GM18867 (cell line): ENCODE measurements at regions not wholly inside any gene's neighbourhood (a gene's known extent, or its start where the extent isn't known, plus 50 kb on each side); places are given as distances from the start of the nearest gene placed in this dataset.

ENCODE experiments used
- ATAC-seq: cut with Tn5 transposase; IDR thresholded peaks from one replicate; pipeline ENCODE4 v1.9.1; 2021; ENCODE audit warnings: mild to moderate bottlenecking, moderate library complexity; ENCODE audit not compliant: unreplicated experiment

DNA sequence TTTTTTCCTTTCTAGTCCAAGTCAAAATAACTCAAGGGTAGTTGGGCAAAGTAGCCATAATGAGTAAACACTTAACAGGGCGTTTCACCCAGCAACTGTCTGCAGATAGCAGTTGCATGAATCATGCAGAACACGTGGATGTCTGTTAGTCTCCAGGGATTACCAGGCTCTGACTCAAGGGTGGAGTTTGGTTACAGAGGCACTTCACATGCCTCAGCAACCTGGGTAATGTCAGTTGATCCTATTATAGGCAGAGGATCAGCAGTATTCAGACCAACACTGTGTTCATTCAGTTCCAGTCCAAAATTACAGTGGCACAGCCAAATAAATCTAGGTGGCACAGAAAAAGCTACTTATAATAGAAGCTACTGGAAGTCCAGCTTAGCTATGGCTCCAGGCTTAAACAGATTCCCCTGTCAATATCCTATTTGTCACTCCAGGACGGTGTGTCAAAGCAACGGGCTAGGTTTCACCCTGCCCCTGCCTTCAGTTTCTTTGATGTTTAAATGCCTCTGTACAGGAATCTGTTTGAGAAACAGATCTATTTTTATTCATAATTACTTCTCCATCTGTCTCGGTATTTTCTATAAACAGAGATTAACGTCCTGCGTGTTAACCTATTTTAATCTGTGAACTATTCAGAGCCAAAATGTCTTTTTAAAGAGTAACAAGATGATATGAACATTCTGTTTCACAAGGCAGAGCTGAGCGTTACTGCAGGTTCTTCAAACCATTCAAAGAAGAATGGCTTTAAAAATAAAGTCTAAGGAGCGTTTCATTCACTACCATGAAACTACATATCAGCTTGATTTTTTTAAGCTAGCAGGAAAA is 162.6 kb upstream of the AKR1E2 start:
- ATAC-seq: peak; percentile 81

DNA sequence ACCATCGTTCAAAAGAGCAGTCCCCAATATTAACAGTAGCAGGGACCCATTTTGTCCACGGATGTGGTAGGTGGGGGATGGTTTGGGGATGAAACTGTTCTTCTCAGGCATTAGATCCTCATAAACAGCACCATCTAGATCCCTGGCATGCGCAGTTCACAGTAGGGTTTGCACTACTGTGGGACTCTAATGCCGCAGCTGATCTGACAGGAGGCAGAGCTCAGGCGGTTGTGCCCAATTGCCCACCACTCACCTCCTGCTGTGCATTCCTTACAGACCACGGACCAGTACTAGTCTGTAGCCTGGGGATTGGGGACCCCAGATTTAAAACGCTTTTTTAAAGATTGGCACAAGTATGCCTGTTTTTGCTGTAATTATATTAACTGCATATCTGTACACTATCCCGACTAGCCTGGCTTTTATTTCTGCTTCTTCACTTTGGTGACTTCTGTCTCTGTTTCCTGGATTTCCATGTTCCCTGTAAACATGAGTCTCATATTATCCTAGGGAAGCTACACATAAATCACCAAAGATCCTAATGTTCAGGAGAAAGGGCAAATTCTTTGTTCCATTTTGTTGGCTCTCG is 163.3 kb upstream of the AKR1E2 start:
- no peak for ATAC-seq

DNA sequence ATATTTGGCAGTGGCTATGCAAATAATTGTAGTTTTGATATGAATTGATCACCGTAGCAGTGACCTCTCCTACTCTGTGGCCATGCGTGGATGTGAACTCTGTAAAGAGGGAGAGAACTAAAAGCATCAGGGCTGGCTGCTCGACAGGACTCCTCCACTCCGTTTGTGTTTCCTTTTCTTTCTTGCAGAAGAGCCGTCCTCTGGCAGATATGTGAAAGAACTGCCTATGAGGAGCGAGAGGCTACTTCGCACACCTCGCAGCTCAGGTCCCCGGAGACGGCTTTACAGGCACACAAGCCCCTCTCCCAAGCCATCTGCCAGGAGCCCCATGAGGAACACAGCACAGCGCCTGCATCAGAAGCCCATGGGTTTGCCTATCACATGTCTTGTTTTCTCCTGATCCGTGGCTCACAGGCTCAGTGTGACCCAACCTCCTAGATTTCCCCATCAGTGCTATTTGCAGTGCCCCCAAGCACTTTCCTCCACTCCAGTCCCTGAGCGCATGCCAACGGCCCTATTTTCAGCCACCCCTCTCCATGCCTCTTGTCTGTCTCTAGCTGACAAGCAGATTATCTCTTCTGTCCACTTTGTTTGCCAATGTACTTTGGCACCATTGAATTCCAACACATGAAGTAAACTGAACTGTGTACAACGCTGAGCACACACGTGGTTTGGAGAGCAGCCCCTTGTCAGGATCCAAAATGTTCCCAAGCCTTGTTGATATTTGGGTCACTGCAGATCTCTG is 164.3 kb upstream of the AKR1E2 start:
- ATAC-seq: no peak

DNA sequence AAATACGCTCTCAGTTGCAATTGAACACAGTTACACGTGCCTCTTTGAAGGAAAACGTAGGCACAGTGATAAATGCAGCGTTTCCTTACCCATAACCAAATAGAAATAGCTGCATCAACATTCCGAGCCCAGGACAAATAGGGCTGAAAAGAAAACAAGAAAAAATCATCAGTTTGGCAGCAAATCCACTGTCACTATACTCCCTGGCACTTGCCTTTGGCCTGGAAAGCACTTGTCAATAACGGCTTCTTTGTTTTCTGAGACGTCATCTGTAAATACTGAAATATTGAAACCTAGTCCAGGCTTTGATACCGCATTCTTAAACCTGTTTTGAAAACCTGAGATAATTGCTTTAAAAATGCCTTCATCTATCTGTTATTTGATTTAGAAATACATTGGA is 167.2 kb upstream of the AKR1E2 start:
- no peak for ATAC-seq

DNA sequence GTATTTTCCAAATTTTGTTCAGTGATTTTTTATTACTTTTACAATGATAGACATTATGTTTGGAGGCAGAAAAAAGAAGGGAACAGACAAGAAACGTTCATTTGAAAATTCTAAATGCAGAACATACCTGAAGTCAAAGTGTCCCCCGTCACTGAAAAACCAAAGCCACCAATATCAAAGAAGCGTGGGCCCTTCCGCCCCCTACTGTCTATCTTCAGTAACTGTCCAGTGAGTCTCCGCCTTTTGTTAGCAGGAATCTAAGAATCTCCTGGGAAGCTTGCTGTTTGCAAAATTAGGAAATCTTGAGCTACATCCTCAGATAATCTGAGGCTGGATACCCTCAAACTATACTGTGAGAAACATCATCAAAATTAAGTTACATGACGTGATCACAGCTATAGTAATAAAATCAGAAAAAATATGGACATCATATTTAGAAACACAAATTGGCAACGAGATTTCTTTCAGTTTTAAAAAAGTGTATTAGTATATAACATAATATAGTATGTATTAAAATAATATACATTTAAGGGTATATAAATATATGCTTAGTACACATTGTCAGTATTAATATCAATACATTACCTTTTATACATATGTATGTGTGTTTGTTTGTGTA is 169.3 kb upstream of the AKR1E2 start:
- ATAC-seq: peak; percentile 49

DNA sequence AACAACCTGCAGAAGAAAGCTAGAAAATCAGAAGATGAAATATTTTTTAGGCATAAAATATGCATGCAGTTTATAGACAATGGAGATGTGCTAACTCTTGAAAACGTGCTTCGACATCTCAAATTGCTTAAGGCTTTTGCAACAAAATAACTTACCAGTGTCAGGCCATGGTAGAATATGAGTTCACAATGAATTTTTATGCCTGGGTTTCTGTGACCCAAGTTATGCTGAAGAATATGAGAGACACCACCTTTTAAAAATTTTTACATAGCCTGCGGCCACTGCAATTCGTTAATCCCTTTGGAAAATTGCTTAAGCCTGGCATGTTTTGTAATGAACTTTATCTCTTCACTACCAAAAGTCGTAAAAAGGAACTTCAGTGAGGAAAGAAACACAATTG is 170.1 kb upstream of the AKR1E2 start:
- no peak for ATAC-seq

DNA sequence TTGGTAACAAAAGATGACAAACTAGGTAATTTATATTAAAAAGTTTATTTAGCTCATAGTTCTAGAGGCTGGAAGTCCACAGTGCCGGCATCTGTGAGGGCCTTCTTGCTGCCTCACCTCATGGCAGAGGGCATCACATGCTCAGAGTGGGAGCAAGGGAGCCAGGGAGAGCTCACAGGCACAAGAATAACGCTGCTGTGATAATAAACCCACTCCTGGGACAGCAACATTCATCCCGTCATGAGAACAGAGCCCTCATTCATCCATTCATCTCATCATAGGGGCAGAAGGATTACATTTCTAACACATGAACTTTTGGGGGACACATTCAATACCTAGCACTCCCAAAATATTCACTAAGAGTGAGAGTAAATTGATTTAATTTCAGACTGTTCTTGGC is 170.6 kb upstream of the AKR1E2 start:
- ATAC-seq: no peak

DNA sequence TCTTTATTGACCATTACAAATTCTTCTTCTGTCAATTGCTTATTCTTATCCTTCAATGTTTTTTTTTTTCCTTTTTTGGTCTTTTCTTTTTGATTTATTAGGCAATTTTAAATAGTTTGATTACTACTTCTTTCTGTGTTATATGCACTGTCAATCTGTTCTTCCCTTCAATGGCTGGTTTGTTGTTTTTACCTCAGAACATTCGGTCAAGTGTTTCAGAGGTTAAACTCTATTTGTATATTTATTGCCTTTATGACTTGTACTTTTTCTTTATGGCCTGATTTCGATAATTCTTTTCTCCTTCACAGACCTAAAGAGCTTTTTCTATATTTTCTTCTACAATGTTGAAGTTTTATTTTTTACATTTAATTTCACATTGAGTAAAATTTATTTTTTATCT is 171.5 kb upstream of the AKR1E2 start:
- ATAC-seq: no peak

DNA sequence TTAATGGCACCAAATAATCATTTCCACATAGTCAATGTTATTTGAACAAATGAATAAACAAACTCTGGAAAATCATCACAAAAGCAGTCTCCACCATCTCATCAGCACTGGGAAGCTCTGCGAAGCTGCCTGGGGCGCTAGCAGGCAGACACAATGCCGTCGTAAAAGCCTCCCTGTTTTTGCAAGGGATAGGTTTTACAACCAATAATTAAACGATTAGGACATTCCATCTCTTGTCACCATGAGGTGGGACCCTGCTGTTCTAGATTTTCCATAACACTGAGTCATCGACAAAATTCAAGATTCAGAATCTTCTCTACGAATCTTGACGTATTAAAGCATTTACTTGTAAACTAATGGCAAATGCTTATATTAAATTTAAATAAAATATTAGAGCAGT is 172.8 kb upstream of the AKR1E2 start:
- no peak for ATAC-seq

DNA sequence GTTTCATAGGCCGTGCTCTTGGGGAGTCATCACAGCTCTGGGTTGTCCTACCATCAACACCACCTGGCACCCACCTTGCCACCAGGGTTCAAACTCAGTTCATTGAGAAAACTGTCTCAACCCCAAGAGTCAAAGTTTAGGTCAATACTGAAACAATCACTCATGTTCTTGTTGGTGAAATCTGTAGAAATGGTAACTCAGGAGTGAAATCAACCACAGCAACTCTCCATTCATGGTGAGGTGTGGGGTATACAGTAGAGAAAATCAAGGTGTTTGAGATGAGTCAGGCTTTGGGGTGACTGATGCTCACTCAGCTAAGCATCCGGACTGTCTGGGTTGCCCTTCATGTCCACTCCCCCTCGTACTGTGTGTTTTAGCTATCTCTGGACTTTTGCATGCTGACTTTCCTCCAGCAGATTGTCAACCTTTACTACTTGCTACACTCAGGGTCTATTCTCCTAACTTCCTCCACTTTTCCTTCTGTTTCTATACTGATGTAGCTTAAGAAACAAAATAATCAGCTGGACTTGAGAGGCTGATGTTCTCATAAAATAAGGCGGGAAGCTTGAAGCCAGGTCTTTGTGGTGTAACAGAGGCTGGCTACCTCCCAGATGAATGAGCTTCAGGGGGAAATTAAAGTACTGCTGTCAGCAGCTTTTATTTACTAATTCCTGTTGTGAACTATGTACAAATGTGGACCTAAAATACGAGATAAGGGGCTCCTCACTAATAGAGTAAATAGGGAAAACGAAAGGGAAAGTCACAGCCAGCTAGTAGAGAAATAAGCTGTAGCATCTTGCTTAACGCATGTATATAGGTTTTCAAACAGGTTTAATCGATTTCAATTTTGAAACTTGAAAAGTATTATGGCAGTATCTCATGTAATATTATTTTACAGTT is 173.6 kb upstream of the AKR1E2 start:
- ATAC-seq: peak; percentile 88

DNA sequence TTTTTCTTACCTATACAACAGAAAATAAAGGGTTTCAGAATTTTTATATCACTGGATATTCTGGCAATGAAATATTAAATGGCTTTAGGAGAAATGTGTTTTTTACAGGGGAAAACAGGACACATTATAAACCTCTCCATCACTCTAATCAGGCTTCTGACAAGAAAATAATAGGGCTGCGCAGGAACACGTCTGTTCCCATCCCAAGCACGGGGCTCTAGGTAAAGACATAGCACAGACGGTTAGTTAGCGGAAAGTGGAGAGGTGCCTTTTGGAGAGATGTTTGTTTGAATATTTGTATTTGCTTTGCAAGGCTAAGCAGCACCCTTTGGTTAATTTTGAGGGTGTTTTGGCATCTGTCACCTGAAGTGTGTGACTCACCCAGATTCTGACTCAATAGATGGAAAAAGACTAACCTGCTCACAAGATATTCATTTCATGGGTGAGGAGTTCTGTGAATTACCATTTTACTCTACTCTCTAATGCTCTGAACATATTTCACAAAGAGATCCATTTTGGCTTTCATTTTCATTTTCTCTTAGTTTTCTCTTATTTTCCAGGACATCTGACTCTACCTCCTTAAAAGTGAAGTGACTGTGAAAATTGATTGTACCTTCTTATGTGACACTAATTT is 174.5 kb upstream of the AKR1E2 start:
- ATAC-seq: peak; percentile 30

DNA sequence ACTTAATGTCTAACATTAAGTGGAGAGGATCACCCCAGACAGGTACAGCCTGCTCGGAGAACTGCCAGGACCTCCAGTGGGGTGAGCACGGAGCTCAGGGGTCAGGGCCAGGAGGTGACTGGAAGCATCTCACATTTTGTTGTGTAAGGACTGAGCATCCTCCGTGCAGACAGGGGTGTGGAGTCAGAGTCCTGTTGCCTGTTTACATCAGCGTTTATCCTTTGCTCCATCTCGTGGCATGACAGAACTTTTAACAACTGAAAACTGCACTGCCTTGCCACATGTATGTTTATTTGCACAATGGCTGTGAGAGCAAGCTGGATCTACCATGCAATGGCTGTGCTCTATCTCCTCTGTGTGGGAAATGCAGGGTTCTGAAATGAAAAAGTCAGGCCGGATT is 175.4 kb upstream of the AKR1E2 start:
- no peak for ATAC-seq

DNA sequence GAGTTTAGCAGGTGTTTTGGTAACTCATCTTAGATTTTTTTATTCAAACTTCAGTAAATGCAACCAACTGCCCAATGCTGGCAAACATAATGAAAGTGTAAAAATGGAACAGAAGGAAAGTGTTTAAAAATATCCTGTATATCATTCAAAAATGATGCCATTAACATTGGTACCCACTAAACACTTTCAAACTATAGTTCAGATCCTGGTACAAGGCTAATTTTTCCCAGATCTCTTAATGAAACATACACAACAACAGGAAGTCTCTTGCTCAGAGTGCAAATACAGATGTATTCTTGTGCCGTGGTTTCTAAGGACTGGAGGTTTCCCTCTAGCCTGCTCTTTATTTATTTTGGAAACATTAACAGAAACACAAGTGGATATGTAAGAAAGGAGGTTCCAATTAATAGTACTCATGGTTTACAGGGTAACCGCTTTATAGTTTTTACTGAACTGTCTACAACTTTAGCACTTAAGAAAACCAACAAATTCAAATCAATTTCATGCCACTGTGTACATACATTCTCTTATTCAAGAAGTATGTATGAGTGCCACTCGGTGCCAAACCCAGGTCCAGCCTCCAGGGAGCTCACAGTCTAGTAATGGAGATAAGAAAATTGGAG is 176.0 kb upstream of the AKR1E2 start:
- no peak for ATAC-seq

DNA sequence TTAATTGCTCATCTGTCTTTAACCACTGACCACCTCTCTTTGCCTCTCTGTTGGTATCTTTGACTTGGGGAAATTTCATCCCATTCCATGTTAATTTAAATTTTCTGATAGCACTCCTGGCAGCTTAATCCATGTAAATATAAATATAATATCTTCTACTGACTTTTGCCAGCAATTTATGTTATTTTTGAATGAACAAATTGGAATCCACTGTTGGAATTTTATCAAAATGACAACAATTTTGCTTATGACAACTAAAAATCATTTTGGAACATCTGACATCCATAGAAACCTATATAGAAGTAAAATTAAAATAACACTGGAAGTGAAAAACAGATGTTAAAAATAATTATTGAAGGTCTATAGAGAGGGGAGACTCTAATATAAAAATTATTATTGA is 176.5 kb upstream of the AKR1E2 start:
- ATAC-seq: no peak

DNA sequence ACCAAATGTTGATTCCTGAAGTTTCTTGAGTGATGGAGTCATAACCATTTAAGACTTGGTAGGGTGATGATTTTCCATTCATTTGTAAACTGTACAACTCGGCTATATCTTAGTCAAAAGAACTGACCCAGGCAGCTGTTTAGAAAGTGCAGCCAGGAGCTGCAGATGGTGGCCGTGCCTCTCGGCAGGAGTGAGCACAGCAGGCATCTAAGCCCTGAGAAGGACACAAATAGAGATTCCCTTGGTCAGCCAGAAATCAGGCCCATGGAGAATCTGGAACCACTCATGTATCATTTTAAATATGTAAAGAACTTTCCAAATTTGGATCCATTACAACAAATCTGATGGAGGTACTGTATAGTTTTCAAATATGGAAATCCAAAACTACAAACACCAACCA is 177.0 kb upstream of the AKR1E2 start:
- no peak for ATAC-seq

DNA sequence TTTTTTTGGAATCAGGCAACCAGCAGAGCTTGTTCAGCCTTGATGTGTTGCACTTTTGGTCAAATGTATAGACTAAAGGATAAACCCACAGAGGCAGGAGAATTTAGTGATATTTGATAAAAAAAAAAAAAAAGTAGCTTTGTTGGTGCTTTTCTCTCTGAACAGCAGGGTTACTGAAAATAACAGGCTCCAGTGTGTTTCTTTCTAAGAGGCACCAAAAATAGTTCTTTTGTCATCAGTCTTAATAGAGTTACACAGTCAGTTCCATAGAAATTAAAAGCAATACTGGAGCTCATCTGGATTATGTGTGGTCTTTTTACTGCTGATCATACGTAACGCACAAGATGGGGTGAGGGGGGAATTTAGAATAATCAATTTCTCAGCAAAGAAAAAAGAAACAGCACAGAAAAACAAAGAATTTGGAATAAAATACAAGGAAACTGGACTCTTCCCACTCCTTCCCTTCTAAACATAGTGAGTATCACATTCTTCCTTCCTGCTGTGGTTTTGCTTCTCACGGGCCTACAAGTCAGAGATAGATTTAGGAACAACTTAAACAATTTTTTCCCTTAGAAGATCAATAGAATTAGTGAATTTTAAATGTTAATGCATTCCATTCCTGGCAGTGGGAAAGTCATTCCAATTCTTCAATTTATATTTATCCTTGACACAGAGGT is 178.8 kb upstream of the AKR1E2 start:
- ATAC-seq: no peak

DNA sequence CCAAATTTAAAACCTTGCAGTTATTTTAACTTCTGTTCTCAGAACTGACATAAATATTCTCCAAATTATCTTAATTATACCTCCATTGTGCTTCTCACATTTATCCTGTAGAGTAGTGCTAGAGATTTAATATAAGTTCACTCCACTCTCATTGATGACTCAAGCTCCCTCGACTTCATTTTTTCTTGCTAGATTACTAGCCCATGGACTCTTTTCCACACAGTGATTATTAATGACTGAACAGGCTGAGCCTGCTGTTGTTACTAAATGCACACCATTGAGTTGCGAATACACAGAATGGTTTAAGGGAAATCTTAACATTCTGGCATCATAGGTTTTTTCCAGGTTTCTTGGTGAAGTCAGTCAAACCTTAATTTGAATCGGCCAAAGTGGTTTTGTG is 179.5 kb upstream of the AKR1E2 start:
- no peak for ATAC-seq

DNA sequence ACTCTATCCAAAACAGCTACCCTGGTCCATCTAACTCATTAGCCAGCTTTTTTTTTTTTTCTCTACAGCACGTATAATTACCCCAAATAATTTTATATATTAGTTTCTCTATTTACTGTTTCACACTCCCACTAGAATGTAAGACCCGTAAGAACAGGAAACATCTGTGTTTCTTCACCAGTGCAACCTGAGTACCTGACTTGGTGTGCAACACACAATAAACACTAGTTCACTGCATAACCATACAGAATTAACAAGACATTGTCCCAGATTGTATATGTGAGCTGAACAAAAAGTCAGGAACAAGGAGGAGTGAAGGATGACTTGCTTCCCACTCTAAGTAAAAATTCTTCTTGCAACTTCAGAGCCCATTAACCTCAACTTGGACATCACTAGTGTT is 180.2 kb upstream of the AKR1E2 start:
- no peak for ATAC-seq

DNA sequence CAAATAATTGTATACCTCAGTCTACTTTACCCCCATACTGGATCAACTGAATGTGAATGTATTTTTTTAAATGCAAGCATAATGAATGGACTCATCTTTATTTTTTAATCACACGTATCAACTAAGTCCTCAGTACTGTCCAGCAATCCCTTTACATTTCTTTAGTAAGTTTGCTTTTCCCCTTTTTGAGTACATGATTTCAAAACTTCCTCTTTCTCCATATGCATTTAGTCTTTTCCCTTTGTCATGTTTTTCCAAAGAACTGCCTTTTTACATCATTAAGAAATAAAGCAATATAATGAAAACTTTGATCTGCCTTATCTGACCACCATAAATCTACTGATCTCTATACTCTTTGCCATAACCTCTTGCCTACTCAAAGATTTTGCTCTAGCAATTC is 182.5 kb upstream of the AKR1E2 start:
- ATAC-seq: no peak
